Upper lobe of left lung (tissue), 6 donors: ENCODE measurements at regions not wholly inside any gene's neighbourhood (a gene's known extent, or its start where the extent isn't known, plus 50 kb on each side); places are given as distances from the start of the nearest gene placed in this dataset.

Source experiments
- ATAC-seq, 2 donors: fragments of 200-7000 bp; cut with Tn5 transposase; one replicate each; pipeline ENCODE4 v1.9.1; 2022; ENCODE audit warnings: mild to moderate bottlenecking in 2 of 2, moderate library complexity in 2 of 2; ENCODE audit not compliant: low FRiP score in 2 of 2
- DNase-seq, 2 donors: peaks; one replicate each; pipeline ENCODE4 v3.0.0-alpha.2; 2019 to 2020
- H3K27ac ChIP-seq, 4 donors: fragments of 200-600 bp; sonication (generic); one replicate each; pipeline ENCODE4 v1.5.1; 2016 to 2019
- H3K27me3 ChIP-seq, 4 donors: fragments of 200-600 bp; sonication (generic); one replicate each; pipeline ENCODE4 v1.5.1; 2017 to 2019
- H3K36me3 ChIP-seq, 4 donors: fragments of 200-600 bp; sonication (generic); one replicate each; pipeline ENCODE4 v1.5.1; 2016 to 2019
- H3K4me1 ChIP-seq, 4 donors: fragments of 200-600 bp; sonication (generic); one replicate each; pipeline ENCODE4 v1.5.1; 2018 to 2019
- H3K4me3 ChIP-seq, 4 donors: fragments of 200-600 bp; sonication (generic); one replicate each; pipeline ENCODE4 v1.5.1; 2017 to 2019; ENCODE audit warnings: mild to moderate bottlenecking in 2 of 4, moderate library complexity in 1 of 4
- H3K9me3 ChIP-seq, 4 donors: fragments of 200-600 bp; sonication (generic); one replicate each; pipeline ENCODE4 v1.5.1; 2018 to 2019
- CTCF ChIP-seq, 6 experiments: fragments of 450-650 bp in 4 of 6; fragments of 200-600 bp in 2 of 6; sonication (generic) in 2 of 6; IDR thresholded peaks; one replicate each; pipeline ENCODE4 v1.5.1; 2016 to 2019; ENCODE audit warnings: antibody characterized with exemption in 6 of 6
- EP300 ChIP-seq, 4 donors: sonication (generic); formaldehyde crosslinking; IDR thresholded peaks; one replicate each; pipeline ENCODE4 v1.5.1; 2017; ENCODE audit warnings: antibody characterized with exemption in 4 of 4, control low read depth in 2 of 4
- POLR2A ChIP-seq, 4 donors: fragments of 450-650 bp; IDR thresholded peaks; one replicate each; pipeline ENCODE4 v1.5.1; 2016 to 2017; ENCODE audit warnings: antibody characterized with exemption in 4 of 4, mild to moderate bottlenecking in 2 of 4
- POLR2AphosphoS5 ChIP-seq, 2 donors: sonication (generic); formaldehyde crosslinking; IDR thresholded peaks; one replicate each; pipeline ENCODE4 v1.5.1; 2017; ENCODE audit warnings: antibody characterized with exemption in 2 of 2
- WGBS, 2 donors: methylation state at CpG; one replicate each; pipeline ENCODE4 v1.1.5; 2017 to 2018; 5-methylcytosine and 5-hydroxymethylcytosine counted together
- donor health status: DM: no; HTN: no; CAD: no; lungs with moderate emphysema.
- donor health status: DM: no; HTN: yes; CAD: no; lungs with severe emphysema.

DNA sequence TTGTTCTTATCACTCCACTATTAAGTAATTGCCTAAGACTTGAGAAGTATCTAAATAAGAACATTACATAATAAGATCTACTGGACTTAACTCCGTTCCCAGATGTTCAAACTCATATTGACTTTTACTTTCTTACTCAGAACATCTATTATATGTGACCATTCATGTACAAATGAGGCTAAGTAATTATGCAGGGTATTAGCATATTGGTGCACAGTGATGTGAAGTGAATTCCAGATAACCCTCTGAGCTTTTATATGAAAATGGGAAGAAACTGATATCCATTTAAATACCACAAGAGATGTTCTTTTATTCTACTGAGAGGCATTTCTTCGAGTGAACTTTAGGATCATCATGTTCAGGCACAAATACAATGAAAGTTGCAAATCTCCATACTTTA lies 135.7 kb downstream of the ZPLD1 start:
- no peak overlapping the region for H3K4me3 ChIP-seq
- 49 to 50% methylated on average over 2 of the region's 2 CpGs for WGBS, 2 donors
- H3K27ac ChIP-seq, result no peak overlapping the region
- no peak for TF ChIP-seq CTCF (IDR thresholded peaks at IDR 0.05)
- no peak for TF ChIP-seq EP300 (IDR thresholded peaks at IDR 0.05)
- no peak for TF ChIP-seq POLR2AphosphoS5 (IDR thresholded peaks at IDR 0.05)
- TF ChIP-seq POLR2A (IDR thresholded peaks at IDR 0.05), result no peak
- ATAC-seq (no peak), DNase-seq (no peak)
- no peaks in the 10 kb centered on the region for H3K9me3 ChIP-seq
- no peaks in the 10 kb centered on the region for H3K27me3 ChIP-seq
- no peaks in the 10 kb centered on the region for H3K36me3 ChIP-seq
- no peaks in the 10 kb centered on the region for H3K4me1 ChIP-seq

- no peak for DNase-seq
- H3K36me3 ChIP-seq, result no peaks in the 10 kb centered on the region
- no peak overlapping the region for H3K4me3 ChIP-seq
- no peak for ATAC-seq
- no peak overlapping the region for H3K27ac ChIP-seq
- H3K27me3 ChIP-seq, result no peaks in the 10 kb centered on the region
- WGBS, 2 donors, result 82 to 100% methylated on average over 1 of the region's 1 CpG
- H3K4me1 ChIP-seq, result no peaks in the 10 kb centered on the region
- H3K9me3 ChIP-seq, result no peaks in the 10 kb centered on the region
- TF ChIP-seq CTCF (IDR thresholded peaks at IDR 0.05), result no peak
- TF ChIP-seq EP300 (IDR thresholded peaks at IDR 0.05), result no peak
- TF ChIP-seq POLR2A (IDR thresholded peaks at IDR 0.05), result no peak
- no peak for TF ChIP-seq POLR2AphosphoS5 (IDR thresholded peaks at IDR 0.05)
These were observed 136.2 kb downstream of the ZPLD1 start for GRCh38 chr3:102571006-102571405.

- TF ChIP-seq EP300 (IDR thresholded peaks at IDR 0.05) (no peak), POLR2AphosphoS5 (IDR thresholded peaks at IDR 0.05) (no peak), POLR2A (IDR thresholded peaks at IDR 0.05) (no peak), CTCF (IDR thresholded peaks at IDR 0.05) (no peak)
- Histone ChIP-seq H3K9me3 (no peaks in the 10 kb centered on the region), H3K4me1 (no peaks in the 10 kb centered on the region), H3K4me3 (no peak overlapping the region), H3K36me3 (no peaks in the 10 kb centered on the region), H3K27me3 (no peaks in the 10 kb centered on the region), H3K27ac (no peak overlapping the region)
- DNase-seq (no peak), ATAC-seq (no peak)
- WGBS, 2 donors, result 81 to 86% methylated on average over 2 of the region's 2 CpGs
These were observed 137.0 kb downstream of the ZPLD1 start for GRCh38 chr3:102571720-102572384.

GRCh38 chr3:102573483-102574028 lies 138.7 kb downstream of the ZPLD1 start:
- DNase-seq (no peak), ATAC-seq (no peak)
- TF ChIP-seq POLR2AphosphoS5 (IDR thresholded peaks at IDR 0.05) (no peak), CTCF (IDR thresholded peaks at IDR 0.05) (no peak), EP300 (IDR thresholded peaks at IDR 0.05) (no peak), POLR2A (IDR thresholded peaks at IDR 0.05) (no peak)
- H3K4me1 ChIP-seq, result no peaks in the 10 kb centered on the region
- no peak overlapping the region for H3K4me3 ChIP-seq
- no peaks in the 10 kb centered on the region for H3K27me3 ChIP-seq
- H3K27ac ChIP-seq, result no peak overlapping the region
- 63 to 72% methylated on average over 3 of the region's 3 CpGs for WGBS, 2 donors
- H3K36me3 ChIP-seq, result no peaks in the 10 kb centered on the region
- H3K9me3 ChIP-seq, result no peaks in the 10 kb centered on the region

- Histone ChIP-seq H3K27me3 (no peaks in the 10 kb centered on the region), H3K27ac (no peak overlapping the region), H3K4me3 (no peak overlapping the region), H3K36me3 (no peaks in the 10 kb centered on the region), H3K9me3 (no peaks in the 10 kb centered on the region), H3K4me1 (no peaks in the 10 kb centered on the region)
- TF ChIP-seq CTCF (IDR thresholded peaks at IDR 0.05) (no peak), EP300 (IDR thresholded peaks at IDR 0.05) (no peak), POLR2AphosphoS5 (IDR thresholded peaks at IDR 0.05) (no peak), POLR2A (IDR thresholded peaks at IDR 0.05) (no peak)
- no peak for DNase-seq
- no peak for ATAC-seq
- 71 to 73% methylated on average over 6 of the region's 6 CpGs for WGBS, 2 donors
These were observed 139.5 kb downstream of the ZPLD1 start for GRCh38 chr3:102574355-102574754.
